ENCODE measurements at regions not wholly inside any gene's neighbourhood (a gene's known extent, or its start where the extent isn't known, plus 50 kb on each side); places are given as distances from the start of the nearest gene placed in this dataset.

- Histone ChIP-seq H3K4me3 (no peak overlapping the region), H3K4me1 (no peaks in the 10 kb centered on the region), H3K27ac (no peak overlapping the region), H3K36me3 (no peaks in the 10 kb centered on the region), H3K9me3 (no peaks in the 10 kb centered on the region), H3K27me3 (replicated peaks in 1 of 7) (no peaks in the 10 kb centered on the region)
- 81 to 95% (median 92%) methylated on average over 3 of the region's 3 CpGs for WGBS, 5 donors
- no peak for DNase-seq
- TF ChIP-seq POLR2A (IDR thresholded peaks at IDR 0.05), result no peak
- TF ChIP-seq, protein P1, sequence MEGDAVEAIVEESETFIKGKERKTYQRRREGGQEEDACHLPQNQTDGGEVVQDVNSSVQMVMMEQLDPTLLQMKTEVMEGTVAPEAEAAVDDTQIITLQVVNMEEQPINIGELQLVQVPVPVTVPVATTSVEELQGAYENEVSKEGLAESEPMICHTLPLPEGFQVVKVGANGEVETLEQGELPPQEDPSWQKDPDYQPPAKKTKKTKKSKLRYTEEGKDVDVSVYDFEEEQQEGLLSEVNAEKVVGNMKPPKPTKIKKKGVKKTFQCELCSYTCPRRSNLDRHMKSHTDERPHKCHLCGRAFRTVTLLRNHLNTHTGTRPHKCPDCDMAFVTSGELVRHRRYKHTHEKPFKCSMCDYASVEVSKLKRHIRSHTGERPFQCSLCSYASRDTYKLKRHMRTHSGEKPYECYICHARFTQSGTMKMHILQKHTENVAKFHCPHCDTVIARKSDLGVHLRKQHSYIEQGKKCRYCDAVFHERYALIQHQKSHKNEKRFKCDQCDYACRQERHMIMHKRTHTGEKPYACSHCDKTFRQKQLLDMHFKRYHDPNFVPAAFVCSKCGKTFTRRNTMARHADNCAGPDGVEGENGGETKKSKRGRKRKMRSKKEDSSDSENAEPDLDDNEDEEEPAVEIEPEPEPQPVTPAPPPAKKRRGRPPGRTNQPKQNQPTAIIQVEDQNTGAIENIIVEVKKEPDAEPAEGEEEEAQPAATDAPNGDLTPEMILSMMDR (IDR thresholded peaks at IDR 0.05 in 8 of 11, conservative IDR thresholded peaks at IDR 0.05 in 3 of 11), result no peak
- TF ChIP-seq POLR2AphosphoS5 (IDR thresholded peaks at IDR 0.05), result no peak
- intact Hi-C loops (cut with DNase I; ENCODE audit: low total_unique reads), result no loop called here
Measured at GRCh38 chr6:22006795-22007194, 290.0 kb downstream of the PRL start.

GRCh38 chr6:22007469-22007868 lies 289.4 kb downstream of the PRL start:
- 71 to 89% (median 72%) methylated on average over 3 of the region's 3 CpGs for WGBS, 5 donors
- Histone ChIP-seq H3K9me3 (no peaks in the 10 kb centered on the region), H3K36me3 (no peaks in the 10 kb centered on the region), H3K27ac (no peak overlapping the region), H3K4me1 (no peaks in the 10 kb centered on the region), H3K27me3 (replicated peaks in 1 of 7) (no peaks in the 10 kb centered on the region), H3K4me3 (no peak overlapping the region)
- no peak for DNase-seq
- TF ChIP-seq POLR2A (IDR thresholded peaks at IDR 0.05) (no peak), POLR2AphosphoS5 (IDR thresholded peaks at IDR 0.05) (no peak)
- TF ChIP-seq, protein P1 (IDR thresholded peaks at IDR 0.05 in 8 of 11, conservative IDR thresholded peaks at IDR 0.05 in 3 of 11), result no peak
- intact Hi-C loops (cut with DNase I; ENCODE audit: low total_unique reads), result no loop called here

DNA sequence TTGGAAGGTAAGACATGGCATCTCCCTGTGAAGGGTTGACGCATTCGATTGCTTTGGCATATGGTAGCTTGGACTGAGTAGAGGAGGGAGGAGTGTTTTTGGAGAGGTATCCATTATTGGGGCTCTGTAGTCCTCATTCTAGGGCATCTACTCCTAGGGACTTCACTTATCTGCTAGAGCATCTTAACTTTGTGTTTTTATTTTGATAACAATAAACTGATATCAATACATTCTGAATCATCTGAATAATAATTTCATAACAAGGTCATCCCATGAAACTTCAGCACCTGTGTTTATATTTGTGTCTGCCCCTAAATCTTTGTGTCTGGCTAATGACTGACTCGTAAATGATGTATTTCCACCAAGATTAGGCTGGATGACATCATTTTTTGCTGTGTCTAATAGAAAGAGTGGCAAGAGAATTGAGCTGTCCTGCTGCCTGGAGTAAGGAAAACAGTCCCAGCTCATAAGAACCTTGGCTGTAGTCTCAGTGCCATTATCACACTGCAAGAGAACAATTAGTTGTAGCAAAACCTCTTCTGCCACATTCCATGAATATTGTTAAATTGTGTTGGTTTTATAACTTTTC lies 288.5 kb downstream of the PRL start:
- TF ChIP-seq POLR2A (IDR thresholded peaks at IDR 0.05) (no peak), POLR2AphosphoS5 (IDR thresholded peaks at IDR 0.05) (no peak)
- TF ChIP-seq, protein P1 (IDR thresholded peaks at IDR 0.05 in 8 of 11, conservative IDR thresholded peaks at IDR 0.05 in 3 of 11), result no peak
- no peaks in the 10 kb centered on the region for H3K27me3 ChIP-seq (replicated peaks in 1 of 7)
- WGBS, 5 donors, result 83 to 93% (median 87%) methylated on average over 3 of the region's 3 CpGs
- DNase-seq, result no peak
- no peak overlapping the region for H3K27ac ChIP-seq
- no peaks in the 10 kb centered on the region for H3K9me3 ChIP-seq
- no peaks in the 10 kb centered on the region for H3K36me3 ChIP-seq
- no peak overlapping the region for H3K4me3 ChIP-seq
- intact Hi-C loops (cut with DNase I; ENCODE audit: low total_unique reads), result no loop called here
- H3K4me1 ChIP-seq, result no peaks in the 10 kb centered on the region

DNA sequence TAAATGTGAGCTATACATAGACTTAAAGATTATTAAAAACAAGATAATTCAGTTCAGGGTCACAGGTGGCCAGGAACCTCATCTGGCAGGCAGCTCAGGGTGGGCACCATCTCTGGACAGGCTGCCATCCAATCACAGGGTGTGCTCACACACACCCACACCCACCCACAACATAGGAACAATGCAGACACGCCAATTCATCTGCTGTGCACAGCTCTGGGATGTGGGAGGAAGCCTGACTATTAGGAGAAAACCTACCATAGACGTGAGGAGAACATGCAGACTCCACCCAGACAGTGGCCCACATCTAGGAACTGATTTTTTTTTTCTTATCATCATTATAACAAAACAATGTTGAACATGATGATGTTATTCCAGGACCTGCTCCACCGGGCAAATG lies 286.7 kb downstream of the PRL start:
- no peak overlapping the region for H3K27ac ChIP-seq
- TF ChIP-seq POLR2A (IDR thresholded peaks at IDR 0.05) (no peak), POLR2AphosphoS5 (IDR thresholded peaks at IDR 0.05) (no peak)
- TF ChIP-seq, protein P1 (IDR thresholded peaks at IDR 0.05 in 8 of 11, conservative IDR thresholded peaks at IDR 0.05 in 3 of 11), result no peak
- H3K27me3 ChIP-seq (replicated peaks in 1 of 7), result no peaks in the 10 kb centered on the region
- WGBS, 5 donors, result 72 to 81% (median 75%) methylated on average over 3 of the region's 3 CpGs
- no peaks in the 10 kb centered on the region for H3K9me3 ChIP-seq
- H3K4me3 ChIP-seq, result no peak overlapping the region
- DNase-seq, result no peak
- H3K36me3 ChIP-seq, result no peaks in the 10 kb centered on the region
- intact Hi-C loops (cut with DNase I; ENCODE audit: low total_unique reads), result no loop called here
- H3K4me1 ChIP-seq, result no peaks in the 10 kb centered on the region
